SH-SY5Y (cell line): ENCODE measurements at regions not wholly inside any gene's neighbourhood (a gene's known extent, or its start where the extent isn't known, plus 50 kb on each side); places are given as distances from the start of the nearest gene placed in this dataset.

Experiments
- GATA2 ChIP-seq: IDR thresholded peaks from 2 replicates; pipeline ENCODE4 v1.6.1; 2011; ENCODE audit warnings: mild to moderate bottlenecking, low read depth, low read length
- GATA3 ChIP-seq: IDR thresholded peaks from 2 replicates; pipeline ENCODE4 v1.6.1; 2011; ENCODE audit warnings: low read depth, mild to moderate bottlenecking, low read length, moderate library complexity

- no peak for TF ChIP-seq GATA3
- TF ChIP-seq GATA2: no peak
Observed at GRCh38 chr10:78461333-78461732, 427.7 kb downstream of the RPS24 start.
